Uterus (tissue), 3 donors: ENCODE measurements at regions not wholly inside any gene's neighbourhood (a gene's known extent, or its start where the extent isn't known, plus 50 kb on each side); places are given as distances from the start of the nearest gene placed in this dataset.
A peak's percentile ranks its signal among the peaks of the same experiment; 100 is the strongest.

Experiments used
- DNase-seq, 2 donors: peaks; one replicate each; pipeline ENCODE4 v3.0.0-alpha.2; 2019 to 2020
- H3K27ac ChIP-seq, 2 donors: fragments of 200-600 bp; sonication (generic); 1 replicate in 1 of 2; 2 replicates in 1 of 2; pipeline ENCODE4 v1.5.1; 2016 to 2018
- H3K27me3 ChIP-seq, 2 donors: fragments of 200-600 bp; sonication (generic); one replicate each; pipeline ENCODE4 v1.5.1; 2018 to 2019; ENCODE audit warnings: control low read depth in 1 of 2
- H3K36me3 ChIP-seq, 2 donors: fragments of 200-600 bp; sonication (generic); one replicate each; pipeline ENCODE4 v1.5.1; 2019; ENCODE audit warnings: control low read depth in 1 of 2
- H3K4me1 ChIP-seq, 2 donors: fragments of 200-600 bp; sonication (generic); one replicate each; pipeline ENCODE4 v1.5.1; 2018 to 2019; ENCODE audit warnings: control low read depth in 1 of 2
- H3K4me3 ChIP-seq, 2 donors: fragments of 200-600 bp; sonication (generic); 1 replicate in 1 of 2; 2 replicates in 1 of 2; pipeline ENCODE4 v1.5.1; 2018 to 2019; ENCODE audit warnings: mild to moderate bottlenecking in 1 of 2
- H3K9me3 ChIP-seq, 2 donors: fragments of 200-600 bp; sonication (generic); one replicate each; pipeline ENCODE4 v1.5.1; 2019; ENCODE audit warnings: control low read depth in 1 of 2
- POLR2A ChIP-seq, 2 donors: fragments of 450-650 bp; IDR thresholded peaks; one replicate each; pipeline ENCODE4 v1.6.1; 2016; ENCODE audit warnings: antibody characterized with exemption in 2 of 2, mild to moderate bottlenecking in 1 of 2, moderate library complexity in 1 of 2
- intact Hi-C: fragments of 100-400 bp; cut with DNase I; formaldehyde crosslinking; loops from one replicate; pipeline ENCODE4 v1.15.1; 2023; ENCODE audit warnings: low total_unique reads
- TF ChIP-seq, protein P1 (sequence below), 4 experiments: fragments of 200-600 bp in 2 of 4; fragments of 450-650 bp in 2 of 4; sonication (generic) in 2 of 4; IDR thresholded peaks; one replicate each; pipeline ENCODE4 v1.5.1; 2016 to 2019; ENCODE audit warnings: antibody characterized with exemption in 4 of 4, mild to moderate bottlenecking in 2 of 4, moderate library complexity in 1 of 4
- donor health status: DM: yes; HTN: yes; CAD: no.

DNA sequence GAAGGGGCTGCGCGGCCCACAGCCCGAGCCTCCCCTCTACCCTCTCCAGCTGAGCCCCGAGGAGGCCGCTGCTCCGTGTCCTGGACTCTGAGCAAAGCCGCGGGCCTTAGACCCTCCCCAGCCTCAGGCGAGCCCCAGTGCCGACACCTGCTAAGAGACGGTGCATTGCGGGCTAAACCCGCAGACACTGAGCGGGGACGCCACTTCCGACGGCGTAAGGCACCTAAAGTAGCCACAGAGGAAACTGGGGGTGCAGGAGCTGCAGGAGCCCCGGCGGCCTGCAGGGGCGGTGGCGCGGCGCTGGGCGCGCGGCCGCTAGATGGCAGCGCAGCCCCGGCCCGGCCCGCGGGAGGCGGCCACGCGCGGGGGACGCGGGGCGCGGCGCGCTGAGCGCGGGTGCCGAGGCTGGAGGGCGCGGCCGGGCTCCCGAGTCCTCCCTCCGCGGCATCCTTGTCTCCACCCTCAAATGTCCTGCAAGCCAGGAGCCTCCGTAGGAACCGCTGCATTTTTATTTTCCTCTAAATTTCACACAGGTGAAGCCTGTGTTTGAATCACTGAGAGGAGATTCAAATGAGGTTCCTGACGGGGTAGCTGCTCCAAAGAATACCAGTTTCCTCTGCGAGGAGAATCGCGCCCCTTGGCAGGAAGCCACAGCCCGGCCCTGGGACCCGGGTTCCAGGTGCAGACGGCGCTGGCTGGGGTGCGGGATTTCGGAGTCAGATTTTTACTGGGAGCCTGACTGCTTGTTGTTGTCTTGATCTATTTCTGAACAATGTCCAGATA is 650.5 kb downstream of the GALR1 start:
- intact Hi-C loops, result no loop called here
- Histone ChIP-seq H3K36me3 (no peaks in the 10 kb centered on the region), H3K9me3 (no peaks in the 10 kb centered on the region), H3K27me3 (no peaks in the 10 kb centered on the region), H3K4me3 (no peak overlapping the region), H3K4me1 (no peaks in the 10 kb centered on the region), H3K27ac (no peak overlapping the region)
- TF ChIP-seq, protein P1, sequence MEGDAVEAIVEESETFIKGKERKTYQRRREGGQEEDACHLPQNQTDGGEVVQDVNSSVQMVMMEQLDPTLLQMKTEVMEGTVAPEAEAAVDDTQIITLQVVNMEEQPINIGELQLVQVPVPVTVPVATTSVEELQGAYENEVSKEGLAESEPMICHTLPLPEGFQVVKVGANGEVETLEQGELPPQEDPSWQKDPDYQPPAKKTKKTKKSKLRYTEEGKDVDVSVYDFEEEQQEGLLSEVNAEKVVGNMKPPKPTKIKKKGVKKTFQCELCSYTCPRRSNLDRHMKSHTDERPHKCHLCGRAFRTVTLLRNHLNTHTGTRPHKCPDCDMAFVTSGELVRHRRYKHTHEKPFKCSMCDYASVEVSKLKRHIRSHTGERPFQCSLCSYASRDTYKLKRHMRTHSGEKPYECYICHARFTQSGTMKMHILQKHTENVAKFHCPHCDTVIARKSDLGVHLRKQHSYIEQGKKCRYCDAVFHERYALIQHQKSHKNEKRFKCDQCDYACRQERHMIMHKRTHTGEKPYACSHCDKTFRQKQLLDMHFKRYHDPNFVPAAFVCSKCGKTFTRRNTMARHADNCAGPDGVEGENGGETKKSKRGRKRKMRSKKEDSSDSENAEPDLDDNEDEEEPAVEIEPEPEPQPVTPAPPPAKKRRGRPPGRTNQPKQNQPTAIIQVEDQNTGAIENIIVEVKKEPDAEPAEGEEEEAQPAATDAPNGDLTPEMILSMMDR (IDR thresholded peaks at IDR 0.05), result peak; percentile 37 to 87 (median 70)
- TF ChIP-seq POLR2A (IDR thresholded peaks at IDR 0.05), result no peak
- peak in 1 of 2 donors; percentile 22 for DNase-seq

DNA sequence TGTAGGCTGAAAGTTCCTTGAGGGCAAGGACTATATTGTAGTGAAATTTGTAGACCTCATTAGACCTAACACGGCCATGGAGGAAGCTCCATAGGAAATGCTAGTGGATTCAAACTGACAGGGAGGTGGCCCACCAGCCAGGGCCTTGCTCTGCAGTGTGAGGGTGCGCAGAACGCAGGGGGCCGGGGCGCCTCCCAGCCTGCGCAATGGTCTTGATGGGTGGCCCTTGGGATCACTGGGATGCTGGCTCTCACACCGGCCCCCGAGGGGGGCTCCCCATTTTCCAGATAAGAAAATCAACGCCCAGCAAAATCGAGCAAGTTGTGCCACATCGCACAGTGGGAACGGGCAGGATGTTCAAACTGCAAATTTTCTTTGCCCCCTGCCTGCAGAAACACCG is 655.4 kb downstream of the GALR1 start:
- Histone ChIP-seq H3K27ac (no peak overlapping the region), H3K4me3 (no peak overlapping the region), H3K36me3 (no peaks in the 10 kb centered on the region), H3K9me3 (no peaks in the 10 kb centered on the region), H3K27me3 (no peaks in the 10 kb centered on the region), H3K4me1 (no peaks in the 10 kb centered on the region)
- DNase-seq, result no peak
- intact Hi-C loops, result no loop called here
- no peak for TF ChIP-seq POLR2A (IDR thresholded peaks at IDR 0.05)
- TF ChIP-seq, protein P1 (IDR thresholded peaks at IDR 0.05), result no peak

DNA sequence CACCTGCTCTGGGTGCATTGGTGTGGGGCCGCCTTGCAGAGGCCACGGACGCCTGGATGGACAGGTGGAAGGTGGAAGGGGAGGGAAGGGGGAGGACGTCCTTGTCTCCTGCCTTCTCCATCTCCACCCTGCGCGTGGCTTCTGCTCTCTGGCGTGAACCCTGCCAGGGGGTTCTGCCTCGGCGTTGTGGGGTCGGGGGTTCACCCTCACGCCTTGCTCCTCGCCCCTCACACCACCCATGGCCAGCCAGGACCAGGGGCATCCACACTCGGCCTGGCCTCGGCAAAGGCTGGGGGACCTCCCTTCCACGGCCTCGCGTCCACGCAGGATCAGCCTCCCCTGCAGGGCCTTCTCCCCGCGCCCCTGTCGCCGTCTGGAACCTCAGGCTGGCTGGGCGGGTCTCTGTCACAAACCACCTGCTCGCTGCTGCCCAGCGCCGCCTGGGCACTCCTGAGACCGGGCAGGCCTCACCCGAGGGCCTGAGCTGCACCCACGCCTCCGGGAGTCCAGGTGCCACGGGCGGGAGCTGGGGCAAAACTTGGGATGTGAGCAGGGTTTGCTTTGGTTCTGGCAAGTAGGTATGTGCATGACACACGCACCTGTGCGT is 655.9 kb downstream of the GALR1 start:
- H3K4me1 ChIP-seq, result no peaks in the 10 kb centered on the region
- no peak for TF ChIP-seq POLR2A (IDR thresholded peaks at IDR 0.05)
- TF ChIP-seq, protein P1 (IDR thresholded peaks at IDR 0.05), result no peak
- no peaks in the 10 kb centered on the region for H3K27me3 ChIP-seq
- H3K4me3 ChIP-seq, result no peak overlapping the region
- no peak for DNase-seq
- H3K27ac ChIP-seq, result no peak overlapping the region
- H3K9me3 ChIP-seq, result no peaks in the 10 kb centered on the region
- intact Hi-C loops, result no loop called here
- no peaks in the 10 kb centered on the region for H3K36me3 ChIP-seq

DNA sequence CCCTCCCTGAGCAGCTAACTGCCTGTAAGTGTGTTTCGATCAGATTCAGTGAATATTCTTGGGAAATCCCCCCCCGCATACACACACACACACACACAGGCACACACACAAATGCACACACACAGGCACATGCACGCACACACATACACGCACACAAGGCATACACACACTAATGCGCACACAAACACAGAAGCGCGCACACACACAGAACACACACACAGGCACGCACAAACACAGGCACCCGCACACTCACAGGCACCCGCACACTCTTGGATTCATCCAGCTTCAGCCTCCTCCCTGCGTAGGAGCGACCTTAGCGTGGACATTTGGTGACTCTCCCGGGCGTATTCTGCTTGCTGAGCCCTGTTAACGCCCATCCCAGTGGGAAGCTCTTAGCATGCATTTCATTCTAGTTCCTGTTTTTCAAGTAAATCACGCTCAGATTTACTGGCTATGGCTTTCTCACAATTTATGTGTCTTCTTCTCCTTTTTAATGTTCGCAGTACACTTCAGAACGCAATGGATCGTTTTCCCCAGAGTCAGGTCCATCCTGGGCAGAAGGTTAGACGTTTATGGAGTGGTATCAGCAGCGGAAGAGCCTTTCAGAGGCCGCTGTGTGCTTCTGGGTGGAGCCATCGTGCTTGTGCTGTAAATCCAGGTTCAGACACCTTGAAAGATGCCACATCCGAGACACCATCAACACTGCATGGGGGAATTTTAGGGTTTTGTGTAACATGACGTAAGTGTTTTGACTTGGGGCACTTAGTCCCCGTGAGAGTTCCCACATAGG is 656.6 kb downstream of the GALR1 start:
- no peak overlapping the region for H3K27ac ChIP-seq
- TF ChIP-seq POLR2A (IDR thresholded peaks at IDR 0.05), result no peak
- TF ChIP-seq, protein P1 (IDR thresholded peaks at IDR 0.05), result no peak
- no peaks in the 10 kb centered on the region for H3K4me1 ChIP-seq
- intact Hi-C loops, result no loop called here
- H3K9me3 ChIP-seq, result no peaks in the 10 kb centered on the region
- DNase-seq, result no peak
- H3K27me3 ChIP-seq, result no peaks in the 10 kb centered on the region
- H3K36me3 ChIP-seq, result no peaks in the 10 kb centered on the region
- no peak overlapping the region for H3K4me3 ChIP-seq

DNA sequence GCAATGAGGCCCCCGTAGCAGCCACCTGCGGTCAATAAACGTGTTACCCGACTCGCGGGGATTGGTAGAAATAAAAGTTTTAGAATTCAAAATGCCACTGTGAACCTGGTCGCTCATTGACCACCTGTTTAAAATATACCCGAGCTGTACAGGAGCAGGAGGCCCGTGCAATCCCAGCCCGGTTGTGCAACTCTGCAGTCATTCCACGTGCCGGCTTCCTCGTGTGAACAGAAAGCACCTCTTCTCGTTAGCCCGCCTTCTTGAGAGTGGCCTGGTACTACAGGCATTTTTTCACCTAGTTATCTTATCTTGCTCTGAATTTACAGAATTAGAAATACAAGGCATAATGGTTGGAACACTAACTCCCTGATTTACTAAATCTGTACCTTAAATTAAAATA is 660.7 kb downstream of the GALR1 start:
- Histone ChIP-seq H3K4me1 (no peaks in the 10 kb centered on the region), H3K9me3 (no peaks in the 10 kb centered on the region), H3K36me3 (no peaks in the 10 kb centered on the region), H3K4me3 (no peak overlapping the region), H3K27me3 (no peaks in the 10 kb centered on the region), H3K27ac (no peak overlapping the region)
- TF ChIP-seq, protein P1 (IDR thresholded peaks at IDR 0.05), result no peak
- no peak for TF ChIP-seq POLR2A (IDR thresholded peaks at IDR 0.05)
- intact Hi-C loops, result no loop called here
- DNase-seq, result no peak
